ENCODE measurements at regions not wholly inside any gene's neighbourhood (a gene's known extent, or its start where the extent isn't known, plus 50 kb on each side); places are given as distances from the start of the nearest gene placed in this dataset.

- H3K27me3 ChIP-seq (ENCODE audit: insufficient read depth, low read depth, severe bottlenecking), result peaks cover 47% of the 10 kb centered on the region
- H3K36me3 ChIP-seq, result no peaks in the 10 kb centered on the region
- TF ChIP-seq CTCF (IDR thresholded peaks at IDR 0.05; ENCODE audit: low read depth, low read length), result no peak
- H3K4me3 ChIP-seq (ENCODE audit: low read depth, low read length), result no peak overlapping the region
- no peaks in the 10 kb centered on the region for H3K9me3 ChIP-seq (ENCODE audit: severe bottlenecking)
- no peak for DNase-seq
- no peak overlapping the region for H3K27ac ChIP-seq
These were observed 211.8 kb downstream of the DTHD1 start for GRCh38 chr4:36493251-36493650.

GRCh38 chr4:36494016-36494415, 212.6 kb downstream of the DTHD1 start:
- TF ChIP-seq CTCF (IDR thresholded peaks at IDR 0.05; ENCODE audit: low read depth, low read length), result no peak
- H3K27ac ChIP-seq, result no peak overlapping the region
- no peak overlapping the region for H3K4me3 ChIP-seq (ENCODE audit: low read depth, low read length)
- no peak for DNase-seq
- peaks cover 46% of the 10 kb centered on the region for H3K27me3 ChIP-seq (ENCODE audit: insufficient read depth, low read depth, severe bottlenecking)
- H3K9me3 ChIP-seq (ENCODE audit: severe bottlenecking), result no peaks in the 10 kb centered on the region
- H3K36me3 ChIP-seq, result no peaks in the 10 kb centered on the region

- no peak for DNase-seq
- peaks cover 52% of the 10 kb centered on the region for H3K27me3 ChIP-seq (ENCODE audit: insufficient read depth, low read depth, severe bottlenecking)
- no peak overlapping the region for H3K4me3 ChIP-seq (ENCODE audit: low read depth, low read length)
- no peak overlapping the region for H3K27ac ChIP-seq
- no peaks in the 10 kb centered on the region for H3K9me3 ChIP-seq (ENCODE audit: severe bottlenecking)
- TF ChIP-seq CTCF (IDR thresholded peaks at IDR 0.05; ENCODE audit: low read depth, low read length), result no peak
- no peaks in the 10 kb centered on the region for H3K36me3 ChIP-seq
These were observed 213.3 kb downstream of the DTHD1 start for GRCh38 chr4:36494747-36495146.

- no peaks in the 10 kb centered on the region for H3K9me3 ChIP-seq (ENCODE audit: severe bottlenecking)
- TF ChIP-seq CTCF (IDR thresholded peaks at IDR 0.05; ENCODE audit: low read depth, low read length), result no peak
- H3K27ac ChIP-seq, result no peak overlapping the region
- H3K4me3 ChIP-seq (ENCODE audit: low read depth, low read length), result no peak overlapping the region
- no peak for DNase-seq
- peaks cover 58% of the 10 kb centered on the region for H3K27me3 ChIP-seq (ENCODE audit: insufficient read depth, low read depth, severe bottlenecking)
- H3K36me3 ChIP-seq, result no peaks in the 10 kb centered on the region
These were observed 220.9 kb downstream of the DTHD1 start for GRCh38 chr4:36502350-36502749.

- Histone ChIP-seq H3K27ac (no peak overlapping the region), H3K27me3 (ENCODE audit: insufficient read depth, low read depth, severe bottlenecking) (peaks cover 46% of the 10 kb centered on the region), H3K9me3 (ENCODE audit: severe bottlenecking) (no peaks in the 10 kb centered on the region), H3K4me3 (ENCODE audit: low read depth, low read length) (no peak overlapping the region), H3K36me3 (no peaks in the 10 kb centered on the region)
- no peak for TF ChIP-seq CTCF (IDR thresholded peaks at IDR 0.05; ENCODE audit: low read depth, low read length)
- no peak for DNase-seq
These were observed 227.0 kb downstream of the DTHD1 start for GRCh38 chr4:36508394-36508793.

- Histone ChIP-seq H3K4me3 (ENCODE audit: low read depth, low read length) (no peak overlapping the region), H3K36me3 (no peaks in the 10 kb centered on the region), H3K27ac (no peak overlapping the region), H3K9me3 (ENCODE audit: severe bottlenecking) (no peaks in the 10 kb centered on the region), H3K27me3 (ENCODE audit: insufficient read depth, low read depth, severe bottlenecking) (peaks cover 50% of the 10 kb centered on the region)
- no peak for DNase-seq
- TF ChIP-seq CTCF (IDR thresholded peaks at IDR 0.05; ENCODE audit: low read depth, low read length), result no peak
These were observed 228.4 kb downstream of the DTHD1 start for GRCh38 chr4:36509845-36510244.

Data from WERI-Rb-1 (cell line).